GM23338 (cell line): ENCODE measurements at regions not wholly inside any gene's neighbourhood (a gene's known extent, or its start where the extent isn't known, plus 50 kb on each side); places are given as distances from the start of the nearest gene placed in this dataset.

ENCODE experiments used
- ATAC-seq: fragments of 200-7000 bp; cut with Tn5 transposase; 3 replicates; pipeline ENCODE4 v1.9.1; 2020
- DNase-seq: peaks from one replicate; pipeline ENCODE4 v3.0.0-alpha.2; 2015; ENCODE audit warnings: low spot score
- H2AFZ ChIP-seq: fragments of 200-600 bp; sonication (generic); 2 replicates; pipeline ENCODE4 v1.8.0; 2016; ENCODE audit warnings: antibody characterized with exemption, mild to moderate bottlenecking, moderate library complexity
- H3F3A ChIP-seq: fragments of 200-600 bp; sonication (generic); replicated peaks from 2 replicates; pipeline ENCODE4 v1.8.0; 2017; ENCODE audit warnings: antibody characterized with exemption, mixed run types, low read depth
- H3K27ac ChIP-seq: fragments of 200-600 bp; sonication (generic); 2 replicates; pipeline ENCODE4 v1.6.1; 2016; ENCODE audit warnings: low read depth
- H3K27me3 ChIP-seq: fragments of 200-600 bp; sonication (generic); 2 replicates; pipeline ENCODE4 v1.8.0; 2016; ENCODE audit warnings: mild to moderate bottlenecking, mixed run types, moderate library complexity; ENCODE audit not compliant: insufficient read depth
- H3K36me3 ChIP-seq: fragments of 200-600 bp; sonication (generic); 2 replicates; pipeline ENCODE4 v1.8.0; 2016; ENCODE audit warnings: mild to moderate bottlenecking; ENCODE audit not compliant: insufficient read depth
- H3K4me1 ChIP-seq: fragments of 200-600 bp; sonication (generic); 2 replicates; pipeline ENCODE4 v1.8.0; 2016; ENCODE audit warnings: mild to moderate bottlenecking, moderate library complexity; ENCODE audit not compliant: insufficient read depth
- H3K4me2 ChIP-seq: fragments of 200-600 bp; sonication (generic); 2 replicates; pipeline ENCODE4 v1.7.1; 2017; ENCODE audit warnings: mixed run types
- H3K4me3 ChIP-seq: fragments of 200-600 bp; sonication (generic); 2 replicates; pipeline ENCODE4 v1.6.1; 2016; ENCODE audit warnings: mixed run types
- H3K79me2 ChIP-seq: fragments of 200-600 bp; sonication (generic); replicated peaks from 2 replicates; pipeline ENCODE4 v1.8.0; 2017; ENCODE audit warnings: mild to moderate bottlenecking; ENCODE audit not compliant: insufficient read depth
- H3K9me2 ChIP-seq: fragments of 200-600 bp; sonication (generic); 2 replicates; pipeline ENCODE4 v1.8.0; 2017; ENCODE audit not compliant: insufficient read depth
- H4K20me1 ChIP-seq: fragments of 200-600 bp; sonication (generic); replicated peaks from 2 replicates; pipeline ENCODE4 v1.8.0; 2017; ENCODE audit warnings: mild to moderate bottlenecking; ENCODE audit not compliant: insufficient read depth
- H3K27ac Mint-ChIP-seq: 2 replicates; pipeline ENCODE4 v1.8.0; 2020; ENCODE audit warnings: inconsistent platforms, mild to moderate bottlenecking, moderate library complexity, mixed read lengths
- H3K27me3 Mint-ChIP-seq: 3 replicates; pipeline ENCODE4 v1.8.0; 2022; ENCODE audit warnings: low read depth, mild to moderate bottlenecking, moderate library complexity, mixed read lengths, inconsistent platforms; ENCODE audit not compliant: insufficient read depth, poor library complexity
- H3K36me3 Mint-ChIP-seq: 3 replicates; pipeline ENCODE4 v1.8.0; 2021; ENCODE audit warnings: low read depth, mild to moderate bottlenecking, inconsistent platforms, moderate library complexity, mixed read lengths
- H3K4me1 Mint-ChIP-seq: 3 replicates; pipeline ENCODE4 v1.8.0; 2020; ENCODE audit warnings: mild to moderate bottlenecking, inconsistent platforms, mixed read lengths
- H3K4me3 Mint-ChIP-seq: 3 replicates; pipeline ENCODE4 v1.8.0; 2021; ENCODE audit warnings: moderate library complexity, mild to moderate bottlenecking, inconsistent platforms, mixed read lengths
- H3K9me3 Mint-ChIP-seq: 3 replicates; pipeline ENCODE4 v1.8.0; 2020; ENCODE audit warnings: moderate library complexity, mild to moderate bottlenecking, inconsistent platforms, mixed read lengths
- CREB1 ChIP-seq: fragments of 250-450 bp; sonication (Bioruptor Pico); IDR thresholded peaks from 2 replicates; pipeline ENCODE4 v1.5.0; 2020; ENCODE audit warnings: low read depth, mild to moderate bottlenecking, moderate library complexity
- EZH2 ChIP-seq: fragments of 200-600 bp; sonication (generic); IDR thresholded peaks from one replicate; pipeline ENCODE4 v1.8.0; 2017; ENCODE audit warnings: antibody characterized with exemption, mild to moderate bottlenecking, low read depth; ENCODE audit not compliant: unreplicated experiment
- EZH2phosphoT487 ChIP-seq: fragments of 200-600 bp; sonication (generic); IDR thresholded peaks from one replicate; pipeline ENCODE4 v1.8.1; 2018; ENCODE audit warnings: antibody characterized with exemption; ENCODE audit not compliant: unreplicated experiment
- JUNB ChIP-seq: IDR thresholded peaks from one replicate; pipeline ENCODE4 v1.6.1; 2016; ENCODE audit warnings: antibody characterized with exemption; ENCODE audit not compliant: unreplicated experiment
- NANOG ChIP-seq: IDR thresholded peaks from 2 replicates; pipeline ENCODE4 v1.6.1; 2016; ENCODE audit warnings: antibody characterized with exemption, borderline replicate concordance
- ZNF114 ChIP-seq: fragments of 250-450 bp; sonication (Bioruptor Pico); IDR thresholded peaks from 2 replicates; pipeline ENCODE4 v1.5.0; 2020; ENCODE audit warnings: mild to moderate bottlenecking, moderate library complexity
- TF ChIP-seq, protein P1 (sequence below): IDR thresholded peaks from one replicate; pipeline ENCODE4 v1.6.1; 2018; ENCODE audit warnings: antibody characterized with exemption; ENCODE audit not compliant: unreplicated experiment
- TF ChIP-seq, protein P2 (sequence below): fragments of 250-450 bp; sonication (Bioruptor Pico); IDR thresholded peaks from 2 replicates; pipeline ENCODE4 v1.5.0; 2020; ENCODE audit warnings: mild to moderate bottlenecking, moderate library complexity
- TF ChIP-seq, protein P3 (sequence below): IDR thresholded peaks from 2 replicates; pipeline ENCODE4 v1.6.1; 2016; ENCODE audit warnings: antibody characterized with exemption
- TF ChIP-seq, protein P4 (sequence below), 2 experiments: fragments of 200-600 bp in 1 of 2; sonication (generic) in 1 of 2; conservative IDR thresholded peaks; 2 replicates each; pipeline versions ENCODE4 v1.5.1 to v1.6.1; 2016 to 2017; ENCODE audit warnings: antibody characterized with exemption in 2 of 2, low read depth in 2 of 2, mild to moderate bottlenecking in 2 of 2, moderate library complexity in 1 of 2

DNA sequence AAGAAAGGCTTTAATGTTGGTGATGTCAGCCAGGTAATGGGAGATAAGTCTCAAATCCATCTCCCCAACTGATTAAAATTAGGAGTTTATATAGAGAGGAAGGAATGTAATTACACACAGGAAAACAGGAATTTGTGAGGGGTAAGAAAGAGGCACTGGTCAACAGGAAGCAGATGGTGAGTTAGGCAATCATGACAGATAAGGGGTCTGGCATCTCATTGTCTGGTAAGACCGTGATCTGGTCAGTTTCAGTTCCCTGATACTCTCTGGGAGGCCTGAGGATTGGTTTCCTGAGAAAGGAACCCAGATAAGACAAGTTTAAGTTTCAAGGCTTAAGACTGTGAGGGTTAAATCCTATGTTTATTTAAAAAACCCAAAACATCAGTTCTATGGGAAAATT, 414.7 kb upstream of the ARRDC4 start:
- H3K27ac ChIP-seq: no peak overlapping the region
- no peak overlapping the region for H2AFZ ChIP-seq
- H3K4me1 ChIP-seq: no peaks in the 10 kb centered on the region
- TF ChIP-seq NANOG (no peak), JUNB (no peak), EZH2 (no peak), ZNF114 (no peak), EZH2phosphoT487 (no peak), CREB1 (CRISPR knock-in tag) (no peak)
- TF ChIP-seq, protein P1, sequence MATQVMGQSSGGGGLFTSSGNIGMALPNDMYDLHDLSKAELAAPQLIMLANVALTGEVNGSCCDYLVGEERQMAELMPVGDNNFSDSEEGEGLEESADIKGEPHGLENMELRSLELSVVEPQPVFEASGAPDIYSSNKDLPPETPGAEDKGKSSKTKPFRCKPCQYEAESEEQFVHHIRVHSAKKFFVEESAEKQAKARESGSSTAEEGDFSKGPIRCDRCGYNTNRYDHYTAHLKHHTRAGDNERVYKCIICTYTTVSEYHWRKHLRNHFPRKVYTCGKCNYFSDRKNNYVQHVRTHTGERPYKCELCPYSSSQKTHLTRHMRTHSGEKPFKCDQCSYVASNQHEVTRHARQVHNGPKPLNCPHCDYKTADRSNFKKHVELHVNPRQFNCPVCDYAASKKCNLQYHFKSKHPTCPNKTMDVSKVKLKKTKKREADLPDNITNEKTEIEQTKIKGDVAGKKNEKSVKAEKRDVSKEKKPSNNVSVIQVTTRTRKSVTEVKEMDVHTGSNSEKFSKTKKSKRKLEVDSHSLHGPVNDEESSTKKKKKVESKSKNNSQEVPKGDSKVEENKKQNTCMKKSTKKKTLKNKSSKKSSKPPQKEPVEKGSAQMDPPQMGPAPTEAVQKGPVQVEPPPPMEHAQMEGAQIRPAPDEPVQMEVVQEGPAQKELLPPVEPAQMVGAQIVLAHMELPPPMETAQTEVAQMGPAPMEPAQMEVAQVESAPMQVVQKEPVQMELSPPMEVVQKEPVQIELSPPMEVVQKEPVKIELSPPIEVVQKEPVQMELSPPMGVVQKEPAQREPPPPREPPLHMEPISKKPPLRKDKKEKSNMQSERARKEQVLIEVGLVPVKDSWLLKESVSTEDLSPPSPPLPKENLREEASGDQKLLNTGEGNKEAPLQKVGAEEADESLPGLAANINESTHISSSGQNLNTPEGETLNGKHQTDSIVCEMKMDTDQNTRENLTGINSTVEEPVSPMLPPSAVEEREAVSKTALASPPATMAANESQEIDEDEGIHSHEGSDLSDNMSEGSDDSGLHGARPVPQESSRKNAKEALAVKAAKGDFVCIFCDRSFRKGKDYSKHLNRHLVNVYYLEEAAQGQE: no peak
- TF ChIP-seq, protein P2, sequence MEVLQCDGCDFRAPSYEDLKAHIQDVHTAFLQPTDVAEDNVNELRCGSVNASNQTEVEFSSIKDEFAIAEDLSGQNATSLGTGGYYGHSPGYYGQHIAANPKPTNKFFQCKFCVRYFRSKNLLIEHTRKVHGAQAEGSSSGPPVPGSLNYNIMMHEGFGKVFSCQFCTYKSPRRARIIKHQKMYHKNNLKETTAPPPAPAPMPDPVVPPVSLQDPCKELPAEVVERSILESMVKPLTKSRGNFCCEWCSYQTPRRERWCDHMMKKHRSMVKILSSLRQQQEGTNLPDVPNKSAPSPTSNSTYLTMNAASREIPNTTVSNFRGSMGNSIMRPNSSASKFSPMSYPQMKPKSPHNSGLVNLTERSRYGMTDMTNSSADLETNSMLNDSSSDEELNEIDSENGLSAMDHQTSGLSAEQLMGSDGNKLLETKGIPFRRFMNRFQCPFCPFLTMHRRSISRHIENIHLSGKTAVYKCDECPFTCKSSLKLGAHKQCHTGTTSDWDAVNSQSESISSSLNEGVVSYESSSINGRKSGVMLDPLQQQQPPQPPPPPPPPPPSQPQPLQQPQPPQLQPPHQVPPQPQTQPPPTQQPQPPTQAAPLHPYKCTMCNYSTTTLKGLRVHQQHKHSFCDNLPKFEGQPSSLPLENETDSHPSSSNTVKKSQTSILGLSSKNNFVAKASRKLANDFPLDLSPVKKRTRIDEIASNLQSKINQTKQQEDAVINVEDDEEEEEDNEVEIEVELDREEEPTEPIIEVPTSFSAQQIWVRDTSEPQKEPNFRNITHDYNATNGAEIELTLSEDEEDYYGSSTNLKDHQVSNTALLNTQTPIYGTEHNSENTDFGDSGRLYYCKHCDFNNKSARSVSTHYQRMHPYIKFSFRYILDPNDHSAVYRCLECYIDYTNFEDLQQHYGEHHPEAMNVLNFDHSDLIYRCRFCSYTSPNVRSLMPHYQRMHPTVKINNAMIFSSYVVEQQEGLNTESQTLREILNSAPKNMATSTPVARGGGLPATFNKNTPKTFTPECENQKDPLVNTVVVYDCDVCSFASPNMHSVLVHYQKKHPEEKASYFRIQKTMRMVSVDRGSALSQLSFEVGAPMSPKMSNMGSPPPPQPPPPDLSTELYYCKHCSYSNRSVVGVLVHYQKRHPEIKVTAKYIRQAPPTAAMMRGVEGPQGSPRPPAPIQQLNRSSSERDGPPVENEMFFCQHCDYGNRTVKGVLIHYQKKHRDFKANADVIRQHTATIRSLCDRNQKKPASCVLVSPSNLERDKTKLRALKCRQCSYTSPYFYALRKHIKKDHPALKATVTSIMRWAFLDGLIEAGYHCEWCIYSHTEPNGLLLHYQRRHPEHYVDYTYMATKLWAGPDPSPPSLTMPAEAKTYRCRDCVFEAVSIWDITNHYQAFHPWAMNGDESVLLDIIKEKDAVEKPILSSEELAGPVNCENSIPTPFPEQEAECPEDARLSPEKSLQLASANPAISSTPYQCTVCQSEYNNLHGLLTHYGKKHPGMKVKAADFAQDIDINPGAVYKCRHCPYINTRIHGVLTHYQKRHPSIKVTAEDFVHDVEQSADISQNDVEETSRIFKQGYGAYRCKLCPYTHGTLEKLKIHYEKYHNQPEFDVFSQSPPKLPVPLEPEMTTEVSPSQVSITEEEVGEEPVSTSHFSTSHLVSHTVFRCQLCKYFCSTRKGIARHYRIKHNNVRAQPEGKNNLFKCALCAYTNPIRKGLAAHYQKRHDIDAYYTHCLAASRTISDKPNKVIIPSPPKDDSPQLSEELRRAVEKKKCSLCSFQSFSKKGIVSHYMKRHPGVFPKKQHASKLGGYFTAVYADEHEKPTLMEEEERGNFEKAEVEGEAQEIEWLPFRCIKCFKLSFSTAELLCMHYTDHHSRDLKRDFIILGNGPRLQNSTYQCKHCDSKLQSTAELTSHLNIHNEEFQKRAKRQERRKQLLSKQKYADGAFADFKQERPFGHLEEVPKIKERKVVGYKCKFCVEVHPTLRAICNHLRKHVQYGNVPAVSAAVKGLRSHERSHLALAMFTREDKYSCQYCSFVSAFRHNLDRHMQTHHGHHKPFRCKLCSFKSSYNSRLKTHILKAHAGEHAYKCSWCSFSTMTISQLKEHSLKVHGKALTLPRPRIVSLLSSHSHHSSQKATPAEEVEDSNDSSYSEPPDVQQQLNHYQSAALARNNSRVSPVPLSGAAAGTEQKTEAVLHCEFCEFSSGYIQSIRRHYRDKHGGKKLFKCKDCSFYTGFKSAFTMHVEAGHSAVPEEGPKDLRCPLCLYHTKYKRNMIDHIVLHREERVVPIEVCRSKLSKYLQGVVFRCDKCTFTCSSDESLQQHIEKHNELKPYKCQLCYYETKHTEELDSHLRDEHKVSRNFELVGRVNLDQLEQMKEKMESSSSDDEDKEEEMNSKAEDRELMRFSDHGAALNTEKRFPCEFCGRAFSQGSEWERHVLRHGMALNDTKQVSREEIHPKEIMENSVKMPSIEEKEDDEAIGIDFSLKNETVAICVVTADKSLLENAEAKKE (CRISPR knock-in tag): no peak
- TF ChIP-seq, protein P3, sequence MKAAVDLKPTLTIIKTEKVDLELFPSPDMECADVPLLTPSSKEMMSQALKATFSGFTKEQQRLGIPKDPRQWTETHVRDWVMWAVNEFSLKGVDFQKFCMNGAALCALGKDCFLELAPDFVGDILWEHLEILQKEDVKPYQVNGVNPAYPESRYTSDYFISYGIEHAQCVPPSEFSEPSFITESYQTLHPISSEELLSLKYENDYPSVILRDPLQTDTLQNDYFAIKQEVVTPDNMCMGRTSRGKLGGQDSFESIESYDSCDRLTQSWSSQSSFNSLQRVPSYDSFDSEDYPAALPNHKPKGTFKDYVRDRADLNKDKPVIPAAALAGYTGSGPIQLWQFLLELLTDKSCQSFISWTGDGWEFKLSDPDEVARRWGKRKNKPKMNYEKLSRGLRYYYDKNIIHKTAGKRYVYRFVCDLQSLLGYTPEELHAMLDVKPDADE: no peak
- TF ChIP-seq, protein P4, sequence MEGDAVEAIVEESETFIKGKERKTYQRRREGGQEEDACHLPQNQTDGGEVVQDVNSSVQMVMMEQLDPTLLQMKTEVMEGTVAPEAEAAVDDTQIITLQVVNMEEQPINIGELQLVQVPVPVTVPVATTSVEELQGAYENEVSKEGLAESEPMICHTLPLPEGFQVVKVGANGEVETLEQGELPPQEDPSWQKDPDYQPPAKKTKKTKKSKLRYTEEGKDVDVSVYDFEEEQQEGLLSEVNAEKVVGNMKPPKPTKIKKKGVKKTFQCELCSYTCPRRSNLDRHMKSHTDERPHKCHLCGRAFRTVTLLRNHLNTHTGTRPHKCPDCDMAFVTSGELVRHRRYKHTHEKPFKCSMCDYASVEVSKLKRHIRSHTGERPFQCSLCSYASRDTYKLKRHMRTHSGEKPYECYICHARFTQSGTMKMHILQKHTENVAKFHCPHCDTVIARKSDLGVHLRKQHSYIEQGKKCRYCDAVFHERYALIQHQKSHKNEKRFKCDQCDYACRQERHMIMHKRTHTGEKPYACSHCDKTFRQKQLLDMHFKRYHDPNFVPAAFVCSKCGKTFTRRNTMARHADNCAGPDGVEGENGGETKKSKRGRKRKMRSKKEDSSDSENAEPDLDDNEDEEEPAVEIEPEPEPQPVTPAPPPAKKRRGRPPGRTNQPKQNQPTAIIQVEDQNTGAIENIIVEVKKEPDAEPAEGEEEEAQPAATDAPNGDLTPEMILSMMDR (conservative IDR thresholded peaks at IDR 0.05; ENCODE audit: low read depth in 2 of 2): no peak
- no peak overlapping the region for H3K4me3 ChIP-seq
- H3K27me3 ChIP-seq: no peaks in the 10 kb centered on the region
- no peaks in the 10 kb centered on the region for H3K36me3 ChIP-seq
- no peak overlapping the region for H3K4me3 Mint-ChIP-seq
- peaks cover 2% of the 10 kb centered on the region for H3K27me3 Mint-ChIP-seq
- peaks cover 27% of the 10 kb centered on the region for H3K9me3 Mint-ChIP-seq
- no peak for ATAC-seq
- no peaks in the 10 kb centered on the region for H3F3A ChIP-seq
- no peaks in the 10 kb centered on the region for H3K4me1 Mint-ChIP-seq
- no peaks in the 10 kb centered on the region for H4K20me1 ChIP-seq
- no peak overlapping the region for H3K27ac Mint-ChIP-seq
- H3K9me2 ChIP-seq: no peaks in the 10 kb centered on the region
- H3K79me2 ChIP-seq: no peaks in the 10 kb centered on the region
- H3K4me2 ChIP-seq: no peak overlapping the region
- no peak for DNase-seq
- H3K36me3 Mint-ChIP-seq: no peaks in the 10 kb centered on the region
